Esophagus mucosa (tissue), 1 donor: ENCODE measurements at regions not wholly inside any gene's neighbourhood (a gene's known extent, or its start where the extent isn't known, plus 50 kb on each side); places are given as distances from the start of the nearest gene placed in this dataset.
A peak's percentile ranks its signal among the peaks of the same experiment; 100 is the strongest.
"Not testable (repeated sequence)": the region's sequence is repeated elsewhere in the genome, so short reads cannot be mapped to it uniquely, and the experiment has no call there.

Experiments used
- ATAC-seq: fragments of 200-7000 bp; cut with Tn5 transposase; one replicate; pipeline ENCODE4 v1.9.1; 2020
- donor health status: DM: yes; HTN: yes; CAD: no.

DNA sequence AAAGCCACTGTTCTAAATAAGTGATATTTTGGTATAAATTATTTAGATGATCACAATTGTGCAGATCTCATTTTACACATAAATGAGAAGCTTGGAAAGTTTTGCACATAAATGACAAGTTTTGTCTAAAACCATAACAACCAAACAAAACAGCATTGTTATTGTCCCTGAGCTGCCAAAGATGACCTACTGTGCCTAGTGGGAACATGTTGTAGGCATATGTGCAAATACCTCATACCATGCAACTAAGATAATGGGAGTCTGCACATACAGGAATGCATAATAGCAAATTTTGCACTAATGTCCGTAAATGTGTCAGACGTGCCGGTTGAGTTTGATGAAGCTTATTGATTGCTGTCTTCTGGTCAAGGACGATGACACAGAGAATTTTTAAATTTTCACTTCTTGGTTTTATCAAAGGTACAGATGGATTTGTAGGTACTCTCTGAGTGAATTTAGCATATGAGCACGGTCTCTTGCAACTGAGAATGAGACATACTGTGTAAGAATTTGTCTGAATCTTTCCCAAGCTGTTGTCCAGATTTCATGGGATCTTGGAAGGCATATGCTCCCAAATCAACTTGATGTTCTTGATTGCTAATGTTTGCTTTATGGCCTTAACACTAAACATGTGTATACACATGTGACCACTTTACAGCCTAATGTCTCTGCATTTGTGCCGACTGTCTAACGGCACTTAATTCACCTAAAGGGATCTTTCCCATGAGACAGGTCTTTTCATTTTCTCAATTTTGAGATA is 1133.5 kb downstream of the FAT4 start:
- no peak for ATAC-seq

DNA sequence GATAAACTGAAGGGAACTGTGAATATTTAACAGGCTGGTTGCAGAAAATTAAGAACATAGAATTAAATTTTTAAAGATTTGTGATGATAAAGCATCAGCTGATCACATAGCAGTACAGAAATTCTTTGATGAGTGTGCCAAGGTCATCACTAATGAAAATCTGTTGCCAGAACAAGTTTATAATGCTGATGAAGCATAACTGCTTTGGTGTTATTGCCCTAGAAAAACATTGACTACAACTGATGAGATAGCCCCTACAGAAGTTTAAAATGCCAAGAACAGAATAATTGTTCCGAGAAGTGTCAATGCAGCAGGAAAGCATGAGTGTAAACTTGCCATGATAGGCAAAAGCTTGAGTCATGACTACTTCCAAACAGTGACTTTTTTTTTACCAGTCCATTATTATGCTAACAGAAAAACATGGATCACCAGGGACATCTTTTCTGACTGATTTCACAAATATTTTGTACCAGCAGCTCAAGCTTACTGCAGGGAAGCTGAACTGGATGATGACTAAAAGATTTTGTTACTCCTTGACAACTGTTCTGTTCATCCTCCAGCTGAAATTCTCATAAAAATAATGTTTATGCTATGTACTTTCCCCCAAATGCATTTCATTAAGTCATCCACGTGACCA is 1136.6 kb downstream of the FAT4 start:
- ATAC-seq = no peak

DNA sequence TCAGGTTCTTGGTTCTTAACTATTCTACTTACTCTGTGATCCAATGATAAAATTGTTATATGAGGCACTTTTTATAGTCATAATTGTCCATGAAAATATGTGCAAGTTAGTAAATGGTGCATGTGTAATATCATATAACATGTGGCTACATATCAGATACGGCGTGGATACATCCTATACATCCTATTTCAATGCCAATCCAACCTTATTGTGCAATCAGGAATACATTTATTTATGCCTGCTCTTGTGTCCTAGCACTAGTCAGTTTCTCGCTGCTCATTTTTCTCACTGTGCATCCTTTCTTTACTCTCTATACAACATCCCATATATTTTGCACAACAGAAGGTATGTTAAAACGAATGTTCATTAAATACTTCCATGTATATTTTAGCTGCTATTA is 1141.1 kb downstream of the FAT4 start:
- ATAC-seq = no peak

DNA sequence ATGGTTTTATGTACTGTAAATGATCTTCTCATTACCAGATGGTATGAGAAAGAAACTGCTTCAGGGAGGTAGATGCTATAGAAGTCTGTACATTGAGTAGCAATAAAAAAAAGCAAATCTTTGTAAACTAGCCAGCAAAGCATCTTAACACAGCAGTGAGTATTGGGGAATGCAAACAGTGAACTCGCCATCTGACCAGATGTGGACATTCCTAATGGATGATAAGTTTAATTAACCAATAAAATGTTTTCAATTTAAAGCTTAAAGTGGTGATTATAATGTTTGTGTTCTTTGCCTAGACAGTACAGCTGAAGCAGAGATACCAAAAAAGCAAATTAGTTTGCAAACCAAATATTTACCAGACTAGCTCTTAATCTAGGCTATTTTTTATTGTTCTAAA is 1144.2 kb downstream of the FAT4 start:
- ATAC-seq = no peak

DNA sequence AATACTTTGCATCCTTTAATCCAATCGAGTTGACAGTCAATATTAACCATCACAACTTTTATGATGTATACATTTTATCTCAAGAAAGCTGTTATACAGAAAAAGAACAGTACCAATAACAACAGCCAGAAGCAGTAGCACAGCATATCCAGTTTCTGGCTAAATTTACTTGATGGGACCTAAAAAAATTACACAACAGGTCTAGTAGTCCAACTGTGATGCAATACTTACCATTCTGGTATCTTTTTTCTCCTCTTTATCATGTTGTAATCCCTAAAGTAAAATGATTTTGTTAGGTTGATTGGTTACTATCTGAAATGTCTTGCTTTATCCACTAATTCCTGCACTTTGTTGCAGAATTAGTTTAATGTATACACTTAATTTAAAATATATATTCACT is 1150.6 kb downstream of the FAT4 start:
- ATAC-seq = no peak

DNA sequence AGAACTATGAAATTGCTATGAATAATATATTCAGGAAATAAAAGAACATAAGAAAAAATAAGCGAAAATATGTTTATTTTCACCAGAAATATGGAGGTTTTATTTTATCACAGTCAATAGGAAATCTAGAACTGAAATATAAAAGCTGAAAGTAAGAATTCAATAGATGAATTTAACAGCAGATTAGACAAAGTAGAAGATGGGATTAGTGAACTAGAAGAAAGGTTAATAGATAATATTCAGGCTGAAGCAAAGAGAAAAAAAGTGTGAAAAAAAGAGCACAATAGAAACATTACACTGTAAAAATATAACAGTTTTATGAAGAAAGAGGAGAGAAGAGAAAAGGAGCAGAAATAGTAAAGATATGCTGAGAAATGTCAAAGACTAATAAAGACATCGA is 1152.1 kb downstream of the FAT4 start:
- no peak for ATAC-seq

DNA sequence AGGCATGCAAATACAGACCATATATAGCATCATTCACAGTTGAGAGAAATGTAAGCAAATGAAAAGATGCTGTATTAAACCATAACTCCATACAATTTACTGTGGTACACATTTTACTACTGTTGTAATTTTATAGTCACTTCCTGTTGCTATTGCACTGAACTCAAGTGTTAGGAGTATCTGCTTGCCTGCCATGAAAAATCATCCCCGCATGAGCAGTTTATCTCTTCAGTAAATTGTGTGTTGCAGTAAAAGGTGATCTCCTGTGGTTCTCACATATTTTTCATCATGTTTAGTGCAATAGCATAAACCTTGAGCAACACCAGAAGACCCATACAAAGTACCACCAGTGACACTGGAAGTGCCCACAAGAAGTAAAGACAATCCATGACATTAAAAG is 1153.4 kb downstream of the FAT4 start:
- no peak for ATAC-seq

DNA sequence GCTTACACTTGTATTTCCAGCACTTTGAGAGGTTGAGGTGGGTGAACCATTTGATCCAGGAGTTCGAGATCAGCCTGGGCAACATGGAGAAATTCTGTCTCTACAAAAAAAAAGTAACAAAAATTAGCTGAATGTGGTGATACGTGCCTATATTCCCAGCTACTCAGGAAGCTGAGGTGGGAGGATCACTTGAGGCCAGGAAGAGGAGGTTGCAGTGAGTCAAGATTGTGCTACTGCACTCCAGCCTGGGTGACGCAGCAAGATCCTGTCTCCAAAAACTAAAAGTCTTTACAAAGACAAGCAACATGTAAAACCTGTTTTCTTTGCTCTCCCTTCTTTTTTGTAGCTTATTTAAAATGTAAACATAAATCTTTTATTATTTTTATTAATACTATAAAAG is 1156.1 kb downstream of the FAT4 start:
- no peak for ATAC-seq

DNA sequence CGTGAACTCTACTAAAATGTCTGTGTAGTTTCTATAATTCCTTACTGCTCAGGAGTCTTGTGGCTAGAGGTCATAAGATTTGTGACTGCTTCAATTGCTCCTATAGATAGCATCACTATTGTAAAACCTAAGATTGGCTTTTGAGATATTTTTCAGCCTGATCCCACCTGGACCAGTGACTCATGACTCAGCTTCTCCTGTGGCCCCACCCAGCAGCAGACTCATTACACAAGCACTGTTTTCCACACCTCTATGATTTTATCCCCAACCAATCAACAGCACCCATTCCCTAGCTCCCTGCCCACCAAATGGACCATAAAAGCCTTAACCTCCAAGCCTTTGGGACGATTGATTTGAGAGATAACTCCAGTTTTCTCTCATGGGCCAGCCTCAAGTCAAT is 1157.0 kb upstream of the INTU start:
- ATAC-seq = no peak

DNA sequence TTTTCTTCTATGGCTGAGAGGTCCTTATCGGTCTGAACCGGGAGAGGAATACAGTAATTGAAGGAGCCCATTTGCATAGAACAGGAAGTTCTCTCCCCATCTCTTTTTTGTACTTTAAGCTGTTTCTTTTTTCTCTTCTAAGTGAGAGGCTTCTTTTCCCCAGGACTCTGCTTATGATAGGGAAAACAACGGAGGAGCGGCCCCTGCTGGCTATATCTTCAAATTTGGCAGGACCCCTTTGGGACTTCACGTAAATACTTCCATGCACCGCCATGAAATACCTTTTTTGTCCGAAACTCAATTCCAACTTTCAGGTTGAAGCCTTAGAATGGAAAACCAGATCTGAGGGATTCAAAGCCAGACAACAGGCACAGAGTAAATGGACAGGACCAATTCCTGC is 1153.0 kb upstream of the INTU start:
- ATAC-seq = no peak

DNA sequence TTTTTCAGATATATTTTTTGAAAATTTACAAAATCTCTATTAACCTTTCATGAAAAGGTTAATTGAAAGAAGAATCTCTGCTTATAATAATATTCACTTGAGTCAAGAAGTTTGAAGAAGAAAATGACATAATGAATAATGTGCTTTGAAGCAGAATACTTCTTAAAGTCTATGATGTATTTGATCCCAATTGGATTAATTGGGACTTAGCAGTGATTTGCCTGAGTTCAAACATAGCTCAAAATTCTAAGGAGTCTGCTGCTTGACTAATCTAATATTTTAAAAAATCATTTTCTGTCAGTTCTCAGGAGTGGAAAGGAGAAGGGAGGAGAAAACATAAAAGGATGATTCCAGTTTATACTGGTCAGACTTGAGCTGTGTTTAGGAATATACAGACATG is 1150.4 kb upstream of the INTU start:
- ATAC-seq = no peak

DNA sequence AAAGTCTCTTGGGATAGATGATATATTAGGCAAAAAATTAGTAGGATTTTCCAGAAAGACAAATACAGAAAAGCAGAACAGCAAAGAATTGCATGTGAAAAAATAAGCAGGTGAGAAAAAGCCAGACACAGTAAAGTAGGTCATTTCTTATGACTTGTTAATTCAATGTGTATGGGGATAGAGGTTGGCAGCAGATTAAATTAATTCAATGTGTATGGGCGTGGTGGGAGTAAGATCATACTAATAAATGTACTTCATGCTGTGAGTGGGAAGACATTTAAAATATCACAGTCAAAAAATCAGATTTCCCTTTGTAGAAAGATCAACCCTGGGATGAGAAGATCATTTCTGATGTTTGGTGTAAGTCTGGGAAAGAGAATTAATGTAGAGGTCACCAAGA is 1146.4 kb upstream of the INTU start:
- no peak for ATAC-seq

DNA sequence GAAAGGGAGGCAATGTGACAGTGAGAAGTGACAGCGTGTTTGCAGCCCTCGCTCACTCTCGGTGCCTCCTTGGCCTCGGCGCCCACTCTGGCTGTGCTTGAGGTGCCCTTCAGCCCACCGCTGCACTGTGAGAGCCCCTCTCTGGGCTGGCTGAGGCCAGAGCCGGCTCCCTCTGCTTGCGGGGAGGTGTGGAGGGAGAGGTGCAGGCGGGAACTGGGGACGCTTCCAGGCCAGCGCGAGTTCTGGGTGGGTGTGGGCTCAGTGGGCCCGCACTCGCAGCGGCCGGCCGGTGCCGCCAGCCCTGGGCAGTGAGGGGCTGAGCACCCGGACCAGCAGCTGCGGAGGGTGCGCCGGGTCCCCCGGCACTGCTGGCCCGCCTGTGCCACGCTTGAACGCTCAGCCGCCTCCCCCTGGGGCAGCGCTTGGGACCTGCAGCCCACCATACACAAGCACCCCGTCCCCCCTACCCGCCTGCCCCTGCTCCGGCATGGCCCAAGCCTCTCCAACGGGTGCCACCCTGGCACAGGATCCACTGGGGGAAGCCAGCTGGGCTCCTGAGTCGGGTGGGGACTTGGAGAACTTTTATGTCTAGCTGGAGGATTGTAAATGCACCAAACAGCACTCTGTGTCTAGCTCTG is 1142.8 kb upstream of the INTU start:
- ATAC-seq = no peak

DNA sequence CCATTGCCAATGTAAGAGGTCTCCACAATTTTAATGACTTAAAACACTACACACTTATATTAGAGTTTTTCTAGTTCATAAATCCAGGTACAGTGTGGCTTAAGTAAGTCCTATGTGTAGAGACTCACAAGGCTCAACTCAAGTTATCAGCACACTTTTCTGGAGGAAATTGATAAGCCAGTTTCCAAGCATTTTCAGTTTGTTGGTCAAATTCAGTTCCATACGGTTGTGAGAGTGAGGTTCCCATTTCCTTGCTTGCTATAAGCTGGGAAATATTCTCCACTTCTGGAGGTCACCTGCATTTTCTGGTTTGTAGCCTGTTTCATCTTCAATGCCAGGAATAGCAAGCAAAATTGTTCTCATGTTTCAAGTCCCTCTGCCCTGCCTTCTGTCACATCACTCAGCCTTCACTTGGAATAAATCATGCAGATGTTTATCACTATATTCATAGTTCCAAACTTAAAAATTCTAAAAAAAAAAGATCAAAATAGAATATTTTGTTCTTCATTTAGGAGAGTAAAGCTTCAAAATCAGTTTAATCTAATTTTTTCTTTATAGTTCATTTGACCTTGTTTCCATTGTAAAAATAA is 1137.5 kb upstream of the INTU start:
- ATAC-seq = no peak

DNA sequence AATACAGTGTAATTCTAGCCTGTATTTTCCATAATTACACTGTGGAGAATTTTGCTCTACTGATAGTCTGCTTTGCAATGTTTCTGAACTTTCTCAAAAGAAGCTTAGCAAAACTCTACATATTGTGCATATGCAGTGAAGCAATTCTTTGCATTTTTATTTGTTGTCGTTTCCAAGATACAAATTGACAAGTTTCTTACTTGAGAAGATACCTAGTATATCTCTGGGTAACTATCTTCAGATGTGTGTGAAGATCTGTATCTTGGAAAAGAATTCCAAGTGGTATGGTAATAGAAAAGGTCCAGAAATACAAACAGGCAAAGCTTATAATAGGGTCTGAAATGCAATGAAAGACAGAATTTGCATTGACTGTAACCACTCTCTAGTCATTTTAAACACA is 1119.8 kb upstream of the INTU start:
- ATAC-seq = no peak

DNA sequence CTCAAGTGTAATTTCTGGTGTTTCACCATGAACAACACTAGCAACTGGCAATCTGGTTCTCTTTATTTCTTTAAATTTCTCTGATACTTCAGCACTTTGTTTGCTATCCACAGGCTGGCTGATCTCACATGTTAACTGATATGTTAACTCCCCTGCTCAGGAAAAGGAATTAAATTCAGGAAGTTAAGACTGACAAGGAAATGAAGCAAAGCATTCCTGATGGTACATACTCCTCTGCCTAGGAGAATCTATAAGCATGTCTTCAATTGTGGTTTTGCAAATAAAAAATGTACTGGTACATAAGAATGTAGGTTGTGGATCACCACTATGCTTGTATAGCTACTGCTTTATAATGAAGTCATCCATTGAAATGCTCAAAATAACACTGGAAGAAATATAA is 1119.2 kb upstream of the INTU start:
- no peak for ATAC-seq

DNA sequence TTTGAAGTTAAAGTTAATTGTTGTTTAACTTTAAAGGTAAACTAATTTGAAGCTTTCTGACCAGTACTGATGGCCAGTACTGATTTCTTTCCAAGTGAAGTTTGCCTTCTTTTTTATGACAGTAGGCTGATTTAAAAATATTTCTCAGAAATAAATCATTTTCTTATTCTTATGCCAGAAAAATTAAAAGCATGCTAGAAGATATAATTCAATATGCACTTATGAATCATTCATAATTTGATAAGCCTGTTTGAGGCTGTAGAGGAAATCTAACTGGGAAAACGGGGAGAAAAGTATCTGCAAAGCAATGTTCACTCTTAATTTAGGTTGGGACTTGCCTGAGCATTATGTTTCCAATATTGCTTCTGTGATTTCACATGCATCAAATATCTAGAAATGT is 1112.0 kb upstream of the INTU start:
- ATAC-seq = no peak

DNA sequence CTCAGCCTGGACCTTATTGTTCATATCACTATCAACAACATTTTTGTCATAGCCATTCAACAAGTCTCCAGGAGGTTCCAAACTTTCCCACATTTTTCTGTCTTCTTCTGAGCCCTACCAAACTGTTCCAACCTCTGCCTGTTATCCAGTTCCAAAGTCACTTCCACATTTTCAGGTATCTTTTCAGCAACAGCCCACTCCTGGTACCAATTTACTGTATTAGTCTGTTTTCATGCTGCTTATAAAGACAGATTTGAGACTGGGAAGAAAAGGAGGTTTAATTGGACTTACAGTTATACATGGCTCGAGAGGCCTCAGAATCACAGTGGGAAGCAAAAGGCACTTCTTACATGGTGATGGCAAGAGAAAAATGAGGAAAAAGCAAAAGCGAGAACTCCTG is 1107.4 kb upstream of the INTU start:
- ATAC-seq = not testable (repeated sequence)

DNA sequence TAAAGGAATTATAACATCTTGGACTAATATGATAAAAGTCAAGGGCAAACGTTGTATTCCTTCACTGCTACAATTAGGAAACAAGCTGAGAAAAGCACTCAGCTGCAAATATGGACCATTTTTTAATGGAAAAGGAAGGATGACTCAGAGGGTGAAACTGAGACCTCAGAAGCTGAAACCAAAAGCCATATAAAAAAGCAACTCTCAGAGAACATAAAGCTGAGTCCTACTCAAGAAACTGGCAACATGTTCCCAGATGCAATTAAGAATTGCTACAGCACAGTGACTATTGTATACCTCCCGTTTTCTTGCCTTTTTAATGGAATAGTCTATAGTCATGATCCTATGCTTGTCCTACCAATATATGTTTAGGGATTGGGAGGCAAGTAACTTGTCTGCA is 1106.4 kb upstream of the INTU start:
- ATAC-seq = no peak

DNA sequence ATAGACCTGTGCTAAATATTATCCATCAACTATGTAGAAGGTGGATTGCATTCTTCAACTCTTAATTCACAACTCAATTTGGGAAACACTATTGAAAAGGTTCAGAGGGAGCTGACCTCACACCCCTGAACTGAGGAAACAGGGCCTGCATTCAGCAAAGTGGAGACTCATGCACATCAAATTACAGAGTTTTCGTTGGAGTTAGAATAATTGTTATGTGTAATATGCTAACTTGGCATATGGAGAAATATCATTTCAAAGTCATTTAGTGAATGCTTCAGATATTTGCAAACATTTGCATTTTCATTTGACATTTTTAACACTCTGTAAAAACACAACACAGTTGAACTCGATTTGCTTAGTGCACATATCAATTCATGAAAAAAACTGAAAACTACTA is 1102.8 kb upstream of the INTU start:
- ATAC-seq = no peak

DNA sequence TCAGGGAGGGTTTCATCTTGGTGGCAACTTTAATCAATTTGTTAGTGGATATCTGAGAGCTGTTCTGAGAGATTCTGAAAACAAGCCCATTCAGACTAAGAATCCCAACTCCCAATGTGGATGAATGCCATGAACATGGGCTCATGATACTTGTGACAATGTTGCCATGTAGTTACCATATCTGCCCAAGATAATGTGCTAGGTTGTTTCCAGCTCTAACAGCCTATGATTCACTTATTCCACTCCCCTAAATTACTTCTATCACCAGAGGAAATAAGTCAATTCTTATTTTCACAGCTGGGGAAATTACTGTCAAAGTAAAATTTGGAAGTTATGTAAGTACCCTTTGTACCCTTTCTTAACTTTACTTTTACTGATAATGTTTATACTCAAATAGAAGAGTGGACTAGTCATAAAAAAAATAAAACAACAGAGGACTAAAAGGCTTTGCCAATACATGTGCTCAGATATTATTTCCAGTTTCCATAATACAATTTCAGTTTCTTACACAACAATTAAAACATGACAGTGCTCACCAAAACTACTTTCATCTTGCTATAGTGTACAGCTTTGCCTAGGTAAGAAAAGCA is 1101.7 kb upstream of the INTU start:
- no peak for ATAC-seq

DNA sequence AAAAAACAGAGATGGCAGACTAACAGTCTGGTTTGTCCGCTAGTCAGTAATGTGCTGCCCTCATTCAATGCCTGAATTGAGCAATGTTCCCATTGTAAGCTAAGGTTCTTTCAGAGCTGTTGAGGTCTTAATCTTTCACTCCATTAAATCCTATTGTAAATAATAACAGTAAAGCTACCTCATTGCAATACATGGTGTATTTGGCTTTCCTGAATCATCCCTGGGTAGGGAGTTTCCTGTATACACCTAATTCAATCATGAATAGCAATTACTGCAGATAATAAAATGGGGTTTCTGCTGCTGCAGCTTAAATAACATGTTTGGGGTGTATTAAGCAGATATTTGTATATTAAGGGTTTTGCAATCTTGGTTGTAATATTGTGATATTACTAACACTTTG is 1100.2 kb upstream of the INTU start:
- ATAC-seq = peak; percentile 69

DNA sequence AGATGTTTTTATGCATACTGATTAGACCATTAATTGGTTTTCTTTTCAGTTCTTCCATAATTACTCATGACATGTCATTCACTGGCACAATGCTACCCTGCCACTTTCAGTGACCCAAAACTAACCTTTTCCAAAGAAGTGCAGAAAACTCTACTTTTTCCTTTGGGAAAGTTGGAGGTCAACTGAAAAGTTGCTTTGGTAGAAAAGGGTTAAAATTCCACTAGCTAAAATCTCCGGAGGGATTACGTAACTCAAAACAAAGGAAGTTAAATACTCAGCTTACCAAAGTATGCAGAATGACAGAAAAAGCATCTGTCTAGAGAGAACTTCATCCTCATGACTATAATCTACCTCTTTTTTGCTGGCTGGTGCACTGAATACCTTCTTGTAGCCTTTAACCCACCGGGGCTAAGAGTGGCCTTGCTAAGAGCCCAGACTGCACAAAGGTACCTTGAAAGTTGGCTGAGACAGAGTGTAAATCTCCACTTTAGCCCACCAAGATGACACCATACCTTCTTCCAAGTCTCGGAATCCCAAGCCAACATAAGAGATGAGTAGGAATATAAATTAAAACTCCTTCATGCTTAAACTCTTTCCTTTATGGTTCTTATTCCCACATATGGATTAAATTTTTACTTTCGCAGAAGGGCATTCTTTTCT is 1099.5 kb upstream of the INTU start:
- ATAC-seq = no peak
